DMS53 treated with DMSO at 0.1 percent for 48 hours (cell line): ENCODE measurements at regions not wholly inside any gene's neighbourhood (a gene's known extent, or its start where the extent isn't known, plus 50 kb on each side); places are given as distances from the start of the nearest gene placed in this dataset.
"Not testable (repeated sequence)": the region's sequence is repeated elsewhere in the genome, so short reads cannot be mapped to it uniquely, and the experiment has no call there.

ENCODE experiments used
- DNase-seq: peaks from one replicate; lab custom pipeline; 2025; ENCODE audit not compliant: unreplicated experiment; lab: John Stamatoyannopoulos, UW

DNA sequence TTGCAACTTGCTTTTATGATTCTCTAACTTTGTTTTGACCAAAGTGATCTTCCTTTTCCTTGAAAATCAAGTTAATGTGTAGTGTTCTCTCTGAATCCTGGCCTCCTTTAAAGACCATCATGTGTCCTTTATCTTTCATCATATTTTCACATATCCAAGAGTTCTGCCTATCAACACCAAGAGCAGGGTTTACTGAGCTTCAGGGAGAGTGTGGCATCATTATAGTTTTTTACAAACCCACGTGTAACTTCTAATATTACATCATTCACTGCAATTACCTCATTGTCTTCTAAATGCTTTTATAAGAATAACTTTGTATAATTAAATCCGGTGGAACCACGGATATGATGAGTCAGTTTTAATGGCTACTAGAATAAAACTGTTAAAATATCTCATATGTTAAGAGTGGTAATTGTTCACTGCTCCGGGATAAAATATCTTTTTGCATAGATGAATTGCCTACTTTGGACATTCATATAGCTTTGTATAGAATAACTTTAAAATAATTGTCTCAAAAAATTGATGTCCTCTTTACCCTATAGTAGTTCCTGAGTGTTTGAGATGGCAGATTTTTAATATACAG is 248.8 kb upstream of the GRM7 start:
- no peak for DNase-seq

DNA sequence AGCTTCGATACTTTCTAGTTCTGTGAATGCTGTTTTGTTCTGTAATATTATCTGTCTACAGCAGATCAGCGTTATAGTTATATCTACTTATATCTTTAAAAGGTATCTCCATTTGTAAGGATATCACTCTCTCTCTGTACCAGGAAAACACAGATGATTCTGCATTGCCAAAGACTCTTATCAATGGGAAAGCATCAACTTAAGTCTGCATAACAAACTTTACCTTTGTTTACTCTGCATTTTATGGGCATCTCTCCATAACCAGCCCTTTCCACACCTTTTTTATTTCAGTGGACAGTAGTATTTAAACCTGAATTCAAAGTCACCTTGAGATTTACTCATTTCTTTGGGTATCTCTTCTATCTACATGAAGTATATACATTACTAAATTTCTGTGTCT is 238.7 kb upstream of the GRM7 start:
- DNase-seq, result no peak

DNA sequence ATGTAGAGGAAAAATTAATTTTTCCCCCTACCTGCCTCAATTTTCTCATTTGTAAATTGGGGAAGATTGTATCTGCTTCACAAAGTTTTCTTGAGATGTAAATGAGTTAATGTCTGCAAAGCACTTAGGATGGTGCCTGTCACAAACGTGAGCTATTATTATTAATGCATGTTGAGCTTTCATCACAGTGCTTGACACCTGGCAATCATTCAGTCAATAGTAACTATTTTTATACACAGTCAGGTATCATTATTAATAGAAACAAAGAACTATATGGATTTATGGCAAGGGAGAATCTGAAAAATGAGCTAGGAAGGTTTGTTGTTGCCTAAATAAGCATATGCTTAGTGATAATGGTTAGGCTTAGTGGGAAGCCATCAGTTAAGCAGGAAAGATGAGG is 238.2 kb upstream of the GRM7 start:
- DNase-seq, result no peak

DNA sequence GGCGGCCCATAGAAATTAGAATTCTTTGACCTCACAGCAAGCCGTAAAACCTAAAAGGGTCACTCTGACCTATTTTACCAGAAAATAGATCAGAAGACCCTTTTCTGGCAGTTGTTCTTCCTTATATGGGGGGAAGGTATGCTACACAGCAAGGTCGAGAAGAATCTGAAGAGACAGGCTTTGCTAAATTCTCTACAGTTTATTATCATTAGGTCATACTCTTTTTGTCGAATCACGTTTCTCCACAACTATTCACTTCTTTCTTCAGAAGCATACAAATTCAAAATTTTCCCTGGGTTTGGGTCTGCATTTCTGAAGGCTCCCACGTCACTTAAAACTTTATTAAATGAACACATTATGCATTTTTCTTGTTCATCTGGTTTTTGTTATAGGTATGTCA is 229.5 kb upstream of the GRM7 start:
- no peak for DNase-seq

DNA sequence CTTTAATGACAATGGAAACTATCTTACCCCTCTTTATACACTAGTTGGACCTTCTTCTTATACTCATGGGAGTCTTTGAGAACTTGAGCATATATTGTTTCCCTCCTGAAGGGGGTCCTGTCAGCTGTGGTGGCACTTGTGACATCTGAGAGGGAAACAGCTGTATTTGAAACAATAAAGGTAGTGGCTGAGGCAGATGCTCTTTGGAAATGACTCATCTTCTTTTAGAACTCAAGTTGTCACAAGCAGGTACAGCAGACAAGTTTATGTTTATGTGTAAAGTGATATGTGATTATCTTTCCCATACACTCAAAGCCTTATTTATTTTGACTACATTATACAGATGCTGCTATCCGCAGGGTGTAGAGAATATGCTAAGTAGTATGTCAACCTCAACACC is 220.0 kb upstream of the GRM7 start:
- DNase-seq, result peak; percentile 50

DNA sequence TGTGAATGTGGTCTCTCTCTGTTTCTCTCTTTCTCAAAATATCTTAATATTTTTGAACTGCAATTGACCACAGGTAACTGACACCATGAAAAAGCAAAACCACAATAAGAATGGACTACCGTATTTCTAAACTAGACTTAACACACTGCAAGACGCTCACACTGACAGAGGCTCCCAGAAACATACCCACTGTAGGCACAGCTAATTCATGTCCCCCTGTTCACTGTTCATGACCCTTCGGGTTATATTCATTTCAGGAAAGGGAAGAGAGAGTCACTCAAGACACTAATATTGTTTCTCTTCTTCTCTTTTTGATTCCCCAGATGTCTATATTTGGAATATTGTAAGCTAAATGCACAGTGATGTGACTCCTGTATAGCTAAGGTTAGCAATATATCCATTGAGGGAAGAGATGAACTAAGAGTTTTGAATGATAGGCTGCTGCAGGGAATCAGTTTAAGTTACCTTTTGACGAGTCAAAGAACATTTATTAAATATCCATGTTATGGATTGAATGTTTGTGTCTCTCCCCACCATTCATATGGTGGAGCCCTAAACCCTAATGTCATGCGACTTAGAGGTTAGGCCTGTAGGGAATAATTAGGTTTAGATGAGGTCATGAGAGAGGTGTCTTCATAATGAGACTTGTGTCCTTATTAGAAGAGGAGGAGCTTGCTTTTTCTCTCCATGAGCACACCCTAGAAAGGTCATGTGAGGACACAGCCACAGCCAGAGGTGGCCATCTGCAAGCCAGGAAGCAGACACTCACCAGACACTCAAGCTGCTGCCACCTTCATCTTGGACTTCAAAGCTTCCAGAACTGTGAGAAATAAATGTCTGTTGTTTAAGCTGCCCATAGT is 216.6 kb upstream of the GRM7 start:
- peak; percentile 55 for DNase-seq

DNA sequence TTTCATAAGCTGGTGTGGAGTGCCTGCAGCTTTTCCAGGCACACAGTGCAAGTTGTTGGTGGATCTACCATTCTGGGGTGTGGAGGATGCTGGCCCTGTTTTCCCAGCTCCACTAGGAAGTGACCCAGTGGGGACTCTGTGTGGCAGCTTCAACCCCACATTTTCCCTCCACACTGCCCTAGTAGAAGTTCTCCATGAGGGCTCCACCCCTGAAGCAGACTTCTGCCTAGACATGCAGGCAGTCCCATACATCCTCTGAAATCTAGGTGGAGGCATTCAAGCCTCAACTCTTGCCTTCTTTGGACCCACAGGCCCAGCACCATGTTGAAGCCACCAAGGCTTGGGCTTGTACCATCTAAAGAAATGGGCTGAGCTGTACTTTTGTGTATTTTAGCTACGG is 206.2 kb upstream of the GRM7 start:
- no peak for DNase-seq

DNA sequence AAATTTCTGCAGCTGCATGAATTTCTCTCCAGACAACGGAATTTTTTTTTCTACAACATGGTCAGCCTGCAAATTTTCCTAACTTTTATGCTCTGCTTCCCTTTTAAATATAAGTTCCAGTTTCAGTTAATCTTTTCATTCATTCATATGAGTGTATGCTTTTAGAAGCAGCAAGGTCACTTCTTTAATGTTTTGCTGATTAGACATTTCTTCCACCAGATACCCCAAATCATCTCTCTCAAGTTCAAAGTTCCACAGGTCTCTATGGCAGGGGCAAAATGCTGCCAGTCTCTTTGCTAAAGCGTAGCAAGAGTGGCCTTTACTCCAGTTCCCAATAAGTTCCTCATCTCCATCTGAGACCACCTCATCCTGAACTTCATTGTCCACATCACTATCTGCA is 205.6 kb upstream of the GRM7 start:
- no peak for DNase-seq

DNA sequence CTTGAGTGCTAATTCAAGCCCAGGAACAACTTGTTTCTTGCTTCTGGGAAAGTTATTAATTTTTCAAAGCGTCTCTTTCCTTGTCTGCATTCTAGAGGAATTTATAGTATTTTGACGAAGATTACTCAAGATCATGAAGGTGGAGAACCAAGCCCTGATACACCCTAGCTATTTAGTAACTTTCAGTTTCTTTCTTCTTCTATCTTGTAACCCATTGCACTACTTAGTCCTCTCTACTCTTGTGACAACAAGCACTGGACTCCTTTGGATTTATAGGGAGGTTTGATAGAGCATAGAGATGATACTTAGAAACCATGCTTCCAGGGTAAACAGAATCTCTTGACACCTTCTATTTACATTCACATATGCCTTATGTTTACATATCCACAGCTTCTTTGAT is 203.3 kb upstream of the GRM7 start:
- peak; percentile 37 for DNase-seq

DNA sequence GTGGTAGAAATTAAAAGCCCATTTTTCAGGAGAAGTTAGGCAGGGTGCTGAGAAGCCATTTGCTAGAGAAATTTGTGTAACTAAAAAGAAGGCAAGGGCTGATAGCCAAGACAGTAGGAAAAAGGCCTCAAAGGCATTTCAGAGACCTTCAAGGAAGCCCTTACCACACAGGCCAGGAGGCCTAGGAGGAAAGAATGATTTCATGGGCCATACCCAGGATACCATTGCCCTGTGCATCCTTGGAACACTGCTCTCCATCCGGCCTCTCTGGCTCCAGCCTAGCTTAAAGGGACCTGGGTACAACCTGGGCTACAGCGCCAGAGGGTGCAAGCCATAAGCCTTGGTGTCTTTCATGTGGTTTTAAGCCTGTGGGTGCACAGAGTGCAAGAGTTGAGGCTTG is 193.6 kb upstream of the GRM7 start:
- no peak for DNase-seq

DNA sequence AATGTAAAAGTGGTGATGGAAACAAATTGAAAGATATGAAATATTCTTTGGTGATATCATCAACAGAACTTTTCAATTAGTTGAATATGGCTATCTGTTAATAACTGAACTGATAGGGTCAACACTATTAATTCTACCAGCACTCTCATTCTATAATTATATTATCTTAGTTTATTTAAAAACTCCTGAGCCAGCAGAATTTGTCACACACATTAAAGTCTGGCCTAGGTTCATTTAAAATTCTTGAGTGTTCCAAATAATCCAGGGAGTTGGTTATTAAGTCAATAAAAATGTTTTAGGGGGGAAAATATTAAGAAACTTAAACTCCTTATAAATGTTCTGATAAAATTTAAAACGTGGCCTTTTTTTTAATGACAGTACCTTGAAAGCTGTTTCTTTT is 189.6 kb upstream of the GRM7 start:
- no peak for DNase-seq

DNA sequence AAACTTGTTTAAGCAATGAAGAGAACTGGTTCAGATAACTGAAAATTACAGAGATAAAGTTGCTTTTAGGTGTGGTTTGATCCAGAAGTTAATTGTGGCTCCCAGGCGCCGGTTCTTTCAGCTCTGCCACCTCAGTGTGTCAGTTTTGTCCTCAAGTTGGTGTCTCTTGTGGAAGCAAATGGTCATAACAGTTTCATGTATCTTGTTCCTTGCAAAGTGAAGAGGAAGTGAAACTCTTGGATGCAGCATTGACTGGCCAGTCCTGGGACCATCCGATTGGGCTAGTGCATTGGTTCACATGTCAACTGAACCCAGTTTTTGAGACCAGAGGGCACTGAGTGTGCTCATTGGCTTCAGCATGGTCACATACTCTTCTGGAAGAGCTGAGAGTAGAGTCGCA is 181.4 kb upstream of the GRM7 start:
- no peak for DNase-seq

DNA sequence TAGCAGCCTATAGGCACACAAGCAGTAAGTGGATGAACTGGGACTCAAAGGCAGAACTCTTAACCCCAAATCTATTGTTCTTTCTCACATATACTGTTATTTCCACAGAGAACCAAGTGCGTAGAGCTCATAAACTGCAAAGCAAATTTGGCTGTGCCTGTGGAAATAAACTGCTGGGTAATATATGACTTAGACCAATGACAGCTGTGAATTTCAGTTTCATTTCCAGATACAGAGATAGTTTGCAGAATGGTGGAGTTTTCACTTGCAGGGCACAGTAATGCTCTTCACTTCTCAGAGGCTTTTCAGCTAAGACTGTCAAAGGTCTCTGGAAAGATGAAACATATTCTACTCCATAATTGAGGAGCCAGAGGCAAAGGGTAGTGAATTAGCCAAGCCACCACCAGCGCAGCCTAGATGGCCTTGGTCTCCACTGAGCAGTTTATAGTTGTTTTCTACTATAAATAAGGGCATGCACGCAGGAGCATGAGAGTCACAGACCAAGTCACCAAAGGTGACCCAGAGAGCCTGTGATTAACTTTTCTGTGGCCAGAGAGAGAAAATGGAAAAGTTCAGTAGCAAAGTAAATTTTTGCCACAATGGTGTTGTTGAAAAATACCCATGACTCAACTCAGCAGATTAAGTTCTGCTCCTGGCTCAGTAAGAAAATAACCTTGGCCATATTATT is 180.7 kb upstream of the GRM7 start:
- DNase-seq, result no peak

DNA sequence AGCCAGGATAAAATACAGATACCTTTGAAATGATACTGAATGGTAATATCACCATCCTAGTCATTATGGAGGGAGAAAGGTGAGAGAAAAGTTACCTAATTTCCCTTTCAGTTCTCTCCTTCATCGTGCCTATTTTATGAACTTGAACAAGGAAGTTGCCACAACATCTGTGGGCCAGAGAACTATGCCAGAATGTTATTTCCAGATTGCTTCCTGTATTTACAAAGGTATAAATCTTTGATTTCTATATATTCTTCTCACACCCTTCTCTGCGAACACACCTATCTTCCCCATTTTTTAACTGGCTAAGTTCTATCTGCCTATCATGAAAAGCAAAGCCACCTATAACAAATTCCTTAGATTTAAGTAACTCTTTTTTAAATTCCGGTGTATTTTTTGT is 163.6 kb upstream of the GRM7 start:
- DNase-seq, result no peak

DNA sequence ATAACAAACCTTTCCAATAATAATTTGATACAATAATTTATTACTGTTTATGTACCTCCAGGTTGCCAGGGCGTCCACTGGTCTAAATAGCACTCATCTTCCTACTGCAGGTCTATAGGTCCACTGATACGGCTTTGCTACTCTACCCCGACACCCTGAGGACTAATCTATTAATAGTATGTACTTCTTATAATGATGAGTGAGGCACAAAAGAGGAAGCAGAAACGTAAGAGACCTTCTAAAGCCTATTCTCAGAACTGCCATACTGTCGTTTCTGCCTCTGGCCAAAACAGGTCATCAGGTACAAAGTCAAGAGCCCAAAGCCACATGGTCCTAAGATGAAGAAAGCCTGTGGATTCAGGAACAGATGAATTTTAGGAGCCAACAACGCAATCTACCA is 163.2 kb upstream of the GRM7 start:
- DNase-seq, result no peak

DNA sequence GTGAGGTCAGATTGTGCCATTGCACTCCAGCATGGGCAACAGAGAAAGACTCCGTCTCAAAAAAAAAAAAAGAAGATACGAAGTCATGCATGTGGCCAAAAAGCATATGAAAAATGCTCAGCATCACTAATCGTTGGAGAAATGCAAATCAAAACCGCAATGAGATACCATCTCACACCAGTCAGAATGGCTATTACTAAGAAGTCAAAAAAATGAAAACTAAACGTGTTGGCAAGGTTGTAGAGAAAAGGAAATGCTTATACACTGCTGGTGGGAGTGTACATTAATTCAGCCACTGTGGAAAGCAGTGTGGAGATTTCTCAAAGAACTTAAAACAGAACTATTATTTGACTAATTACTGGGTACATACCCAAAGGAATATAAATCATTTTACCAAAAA is 156.1 kb upstream of the GRM7 start:
- not testable (repeated sequence) for DNase-seq

DNA sequence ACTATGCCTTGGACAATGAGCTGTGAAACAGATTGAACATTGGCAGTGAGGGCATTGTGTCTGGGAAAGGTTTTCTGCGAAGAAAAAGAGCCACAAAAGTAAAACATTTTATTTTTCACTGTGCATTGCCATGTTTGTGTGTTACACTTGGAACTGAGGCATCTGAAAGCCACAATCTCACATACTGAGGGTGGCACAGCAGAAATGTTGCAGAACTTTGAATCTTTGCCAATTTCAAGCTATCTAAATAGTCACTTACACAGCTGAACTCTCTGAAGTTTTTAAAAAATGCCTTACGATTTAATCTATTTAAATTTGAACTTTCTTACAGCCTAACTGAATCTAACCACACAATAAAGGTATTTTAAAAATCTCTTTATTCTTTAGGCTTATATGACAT is 154.1 kb upstream of the GRM7 start:
- DNase-seq, result no peak

DNA sequence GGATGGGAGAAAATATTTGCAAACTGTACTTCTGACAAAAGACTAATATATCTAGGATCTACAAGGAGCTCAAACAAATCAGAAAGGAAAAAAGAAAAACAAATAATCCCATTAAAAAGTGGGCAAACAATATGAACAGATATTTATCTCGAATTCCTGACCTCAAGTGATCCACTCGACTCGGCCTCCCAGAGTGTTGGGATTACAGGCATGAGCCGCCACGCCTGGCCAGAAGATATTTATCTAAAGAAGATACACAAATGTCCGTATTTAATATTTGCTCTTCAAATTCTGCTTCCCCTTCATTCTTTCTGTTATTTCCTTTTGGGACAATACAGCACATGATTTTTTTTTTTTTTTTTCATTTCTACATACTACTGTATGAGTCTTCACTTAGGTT is 151.7 kb upstream of the GRM7 start:
- peak; percentile 47 for DNase-seq

DNA sequence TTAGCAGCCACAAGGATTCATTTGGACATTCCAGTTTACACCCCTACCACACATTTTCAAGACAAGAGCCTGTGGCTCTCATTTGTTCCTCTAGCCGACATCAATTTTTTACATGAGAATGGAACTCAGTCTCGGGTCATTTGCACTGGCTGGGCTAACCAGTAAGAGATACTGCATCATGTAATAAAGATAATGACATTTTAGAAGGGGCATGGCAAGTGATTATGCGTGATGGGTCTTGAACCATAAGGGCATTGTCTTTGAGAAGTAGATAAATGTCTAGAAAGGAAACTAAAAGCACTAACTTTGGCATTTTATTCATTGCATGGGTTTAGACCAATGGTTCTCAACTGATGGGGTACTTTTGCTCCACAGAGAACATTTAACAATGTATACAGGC is 146.0 kb upstream of the GRM7 start:
- no peak for DNase-seq

DNA sequence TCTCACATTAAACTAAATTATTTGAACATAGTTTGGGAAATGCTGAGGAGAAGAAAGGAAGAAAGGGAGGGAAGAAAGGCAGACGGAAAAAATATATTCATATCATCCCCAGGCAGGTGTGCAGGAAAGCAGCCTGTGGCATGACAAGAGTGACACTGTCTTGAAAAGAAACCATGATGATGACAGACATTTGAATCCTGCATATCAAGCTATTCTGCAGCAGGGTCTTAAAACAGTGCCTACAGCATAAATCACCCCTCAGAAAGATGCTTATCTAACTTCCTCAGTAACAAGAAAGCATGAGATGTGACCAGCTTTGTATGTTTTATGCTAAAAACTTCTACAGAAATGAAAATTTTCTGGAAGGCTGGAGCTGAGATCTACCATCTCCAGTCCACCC is 144.5 kb upstream of the GRM7 start:
- no peak for DNase-seq

DNA sequence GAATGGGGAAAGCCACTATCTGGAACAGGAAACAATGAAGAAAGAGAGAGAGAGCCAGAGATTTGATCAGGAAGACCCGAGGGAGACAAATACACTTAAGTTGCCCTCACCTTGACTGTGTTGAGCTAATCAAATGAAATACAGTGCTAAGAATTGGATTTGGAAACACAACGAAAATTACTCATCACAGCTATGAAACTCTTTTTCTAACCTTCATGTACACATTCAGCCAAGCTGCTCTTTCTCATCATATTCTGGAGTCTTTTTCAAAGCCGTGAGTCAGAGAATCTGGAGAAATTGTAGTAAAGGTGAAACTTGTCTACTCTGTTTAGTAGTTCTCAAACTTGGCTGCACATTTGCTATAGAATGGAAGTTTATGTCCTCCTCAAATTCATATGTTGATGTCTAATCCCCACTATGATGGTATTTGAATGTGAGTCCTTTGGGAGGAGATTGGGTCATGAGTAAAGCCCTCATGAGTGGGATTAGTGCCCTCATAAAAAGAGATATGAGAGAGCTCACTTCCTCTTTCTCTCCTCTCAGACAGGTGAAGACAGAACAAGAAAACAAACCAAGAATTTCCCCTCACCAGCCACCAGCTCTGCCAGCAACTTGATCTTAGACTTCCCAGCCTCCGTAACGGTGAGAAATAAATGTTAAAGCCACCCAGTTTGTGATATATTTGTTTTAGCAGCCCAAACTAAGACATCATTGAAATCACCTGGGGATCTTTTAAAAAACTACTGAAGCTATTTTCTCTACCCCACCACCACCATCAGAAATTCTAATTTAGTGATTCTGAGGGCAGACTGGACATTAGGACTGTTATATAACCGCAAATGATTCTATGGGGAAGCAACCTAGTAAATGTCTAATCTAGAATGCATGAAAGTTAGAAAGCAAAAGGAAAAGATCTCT is 143.6 kb upstream of the GRM7 start:
- DNase-seq, result no peak
